ENCODE measurements at regions not wholly inside any gene's neighbourhood (a gene's known extent, or its start where the extent isn't known, plus 50 kb on each side); places are given as distances from the start of the nearest gene placed in this dataset.

DNA sequence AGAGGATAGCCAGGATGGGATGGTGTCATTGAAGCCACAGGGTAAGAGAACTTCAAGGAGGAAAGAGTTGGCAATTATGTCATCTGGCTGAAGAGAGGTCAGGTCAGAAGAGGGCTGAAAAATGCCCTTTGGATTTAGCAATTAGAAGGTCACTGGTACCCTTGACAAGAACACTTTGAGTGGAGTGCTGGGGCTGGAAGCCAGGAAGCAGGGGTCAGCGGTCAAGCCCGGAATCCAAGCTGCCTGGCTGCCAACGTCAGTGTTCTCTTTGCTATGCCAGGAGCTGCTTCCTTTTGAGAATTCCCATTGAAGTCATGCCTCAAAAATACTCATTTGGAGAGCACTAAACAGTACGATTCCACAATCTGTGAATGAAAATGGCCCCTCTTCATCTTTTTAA is 386.5 kb downstream of the SHQ1 start:
- H3K4me3 Mint-ChIP-seq (ENCODE audit: unreplicated experiment) = no peak overlapping the region
- intact Hi-C loops (cut with micrococcal nuclease) = no loop called here
- no peak for DNase-seq (ENCODE audit: unreplicated experiment)
- H3K9me3 Mint-ChIP-seq (ENCODE audit: unreplicated experiment) = no peaks in the 10 kb centered on the region
- H3K4me1 Mint-ChIP-seq (ENCODE audit: insufficient read depth, unreplicated experiment) = no peaks in the 10 kb centered on the region
- TF ChIP-seq CTCF (IDR thresholded peaks at IDR 0.05; ENCODE audit: unreplicated experiment) = no peak
- H3K27ac Mint-ChIP-seq (ENCODE audit: low read depth, unreplicated experiment) = no peak overlapping the region
- H3K36me3 Mint-ChIP-seq (ENCODE audit: insufficient read depth, unreplicated experiment) = no peaks in the 10 kb centered on the region
- H3K27me3 Mint-ChIP-seq (ENCODE audit: insufficient read depth, unreplicated experiment) = peaks cover 28% of the 10 kb centered on the region
- no TSS peak for BruUV-seq (replicated peaks)
- CTCF ChIA-PET = interaction anchor here (0.6 kb wide), 1 partner anchor 385 kb away, joined by 3 read pairs; no protein-coding TSS in a partner anchor
- POLR2A ChIA-PET = interaction anchor here (1.2 kb wide), 1 partner anchor 34 kb away, joined by 3 read pairs; no protein-coding TSS in a partner anchor

DNA sequence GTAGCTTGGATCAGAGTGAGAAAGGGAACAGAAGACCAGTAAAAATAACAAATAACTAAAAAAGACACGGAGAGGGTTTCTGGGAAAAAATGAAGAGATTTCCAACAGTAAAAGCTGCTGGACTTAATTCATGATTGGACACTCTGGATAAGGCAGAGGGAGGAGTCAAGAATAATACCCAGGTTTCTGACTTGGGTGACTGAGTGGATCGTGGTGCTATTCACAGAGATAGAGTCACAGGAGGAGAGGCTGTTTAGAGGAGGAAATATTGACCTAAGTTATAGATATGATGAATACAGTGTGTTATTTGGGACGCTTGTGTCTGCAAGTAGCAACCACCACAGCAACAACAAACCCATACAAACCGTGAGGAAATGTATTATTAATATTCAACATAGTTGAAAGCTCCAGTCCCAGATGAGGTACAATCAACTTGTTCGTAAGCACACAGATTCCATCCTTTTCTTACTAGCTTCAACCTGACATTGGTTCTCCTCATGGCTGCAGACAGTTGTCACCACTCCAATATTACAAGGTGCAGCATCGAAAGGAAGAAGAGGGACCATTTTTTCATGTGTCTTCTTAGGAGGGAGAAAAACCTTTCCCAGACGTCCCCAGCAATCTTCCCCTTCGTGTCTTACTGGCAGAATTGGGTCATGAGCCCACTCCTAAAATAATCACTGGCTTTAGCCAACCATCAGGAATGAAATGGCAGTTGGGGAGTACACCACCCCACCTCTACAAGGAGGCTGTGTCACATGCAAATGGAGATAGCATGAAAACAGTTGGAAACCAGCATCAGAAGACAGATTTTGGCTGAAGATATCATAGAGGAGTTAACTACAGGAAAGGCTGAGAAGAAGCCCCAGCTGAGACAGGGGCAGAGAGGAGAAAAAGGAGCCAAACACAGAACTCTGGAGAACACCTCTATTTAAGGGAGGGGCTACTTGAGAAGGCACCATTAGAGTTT is 387.8 kb downstream of the SHQ1 start:
- Mint-ChIP-seq H3K4me1 (ENCODE audit: insufficient read depth, unreplicated experiment) (no peaks in the 10 kb centered on the region), H3K27me3 (ENCODE audit: insufficient read depth, unreplicated experiment) (peaks cover 16% of the 10 kb centered on the region), H3K27ac (ENCODE audit: low read depth, unreplicated experiment) (no peak overlapping the region), H3K4me3 (ENCODE audit: unreplicated experiment) (no peak overlapping the region), H3K9me3 (ENCODE audit: unreplicated experiment) (no peaks in the 10 kb centered on the region), H3K36me3 (ENCODE audit: insufficient read depth, unreplicated experiment) (no peaks in the 10 kb centered on the region)
- ChIA-PET CTCF (interaction anchor here (0.6 kb wide), 4 partner anchors 33 to 596 kb away, joined by 3 to 4 read pairs (median 4); no protein-coding TSS in a partner anchor), POLR2A (interaction anchor here (1.1 to 1.2 kb wide), 2 partner anchors 14 to 35 kb away, joined by 3 read pairs; partner anchors contain the start of gene RYBP)
- no peak for DNase-seq (ENCODE audit: unreplicated experiment)
- intact Hi-C loops (cut with micrococcal nuclease) = no loop called here
- no TSS peak for BruUV-seq (replicated peaks)
- no peak for TF ChIP-seq CTCF (IDR thresholded peaks at IDR 0.05; ENCODE audit: unreplicated experiment)

- no peak for TF ChIP-seq CTCF (IDR thresholded peaks at IDR 0.05; ENCODE audit: unreplicated experiment)
- Mint-ChIP-seq H3K4me1 (ENCODE audit: insufficient read depth, unreplicated experiment) (no peaks in the 10 kb centered on the region), H3K9me3 (ENCODE audit: unreplicated experiment) (no peaks in the 10 kb centered on the region), H3K4me3 (ENCODE audit: unreplicated experiment) (no peak overlapping the region), H3K27ac (ENCODE audit: low read depth, unreplicated experiment) (no peak overlapping the region), H3K27me3 (ENCODE audit: insufficient read depth, unreplicated experiment) (peaks cover 6% of the 10 kb centered on the region), H3K36me3 (ENCODE audit: insufficient read depth, unreplicated experiment) (no peaks in the 10 kb centered on the region)
- POLR2A ChIA-PET = interaction anchor here (1.1 kb wide), 1 partner anchor 13 kb away, joined by 3 read pairs; the partner anchor contains the start of gene RYBP
- BruUV-seq (replicated peaks) = no TSS peak
- DNase-seq (ENCODE audit: unreplicated experiment) = no peak
- intact Hi-C loops (cut with micrococcal nuclease) = no loop called here
- CTCF ChIA-PET = interaction anchor here (0.6 kb wide), 1 partner anchor 75 kb away, joined by 4 read pairs; no protein-coding TSS in a partner anchor
These were observed 388.7 kb downstream of the SHQ1 start for GRCh38 chr3:72459588-72459987.

GRCh38 chr3:72458375-72458774 is 389.9 kb downstream of the SHQ1 start:
- CTCF ChIA-PET = interaction anchor here (0.6 to 1.6 kb wide), 2 partner anchors 10 to 24 kb away, joined by 3 to 4 read pairs; no protein-coding TSS in a partner anchor
- intact Hi-C loops (cut with micrococcal nuclease) = no loop called here
- Mint-ChIP-seq H3K27me3 (ENCODE audit: insufficient read depth, unreplicated experiment) (no peaks in the 10 kb centered on the region), H3K27ac (ENCODE audit: low read depth, unreplicated experiment) (no peak overlapping the region), H3K4me1 (ENCODE audit: insufficient read depth, unreplicated experiment) (peaks cover 5% of the 10 kb centered on the region), H3K9me3 (ENCODE audit: unreplicated experiment) (no peaks in the 10 kb centered on the region), H3K4me3 (ENCODE audit: unreplicated experiment) (no peak overlapping the region), H3K36me3 (ENCODE audit: insufficient read depth, unreplicated experiment) (no peaks in the 10 kb centered on the region)
- POLR2A ChIA-PET = no interaction called here
- no TSS peak for BruUV-seq (replicated peaks)
- no peak for TF ChIP-seq CTCF (IDR thresholded peaks at IDR 0.05; ENCODE audit: unreplicated experiment)
- DNase-seq (ENCODE audit: unreplicated experiment) = no peak

All from MCF 10A (cell line).